ENCODE measurements at regions not wholly inside any gene's neighbourhood (a gene's known extent, or its start where the extent isn't known, plus 50 kb on each side); places are given as distances from the start of the nearest gene placed in this dataset.

DNA sequence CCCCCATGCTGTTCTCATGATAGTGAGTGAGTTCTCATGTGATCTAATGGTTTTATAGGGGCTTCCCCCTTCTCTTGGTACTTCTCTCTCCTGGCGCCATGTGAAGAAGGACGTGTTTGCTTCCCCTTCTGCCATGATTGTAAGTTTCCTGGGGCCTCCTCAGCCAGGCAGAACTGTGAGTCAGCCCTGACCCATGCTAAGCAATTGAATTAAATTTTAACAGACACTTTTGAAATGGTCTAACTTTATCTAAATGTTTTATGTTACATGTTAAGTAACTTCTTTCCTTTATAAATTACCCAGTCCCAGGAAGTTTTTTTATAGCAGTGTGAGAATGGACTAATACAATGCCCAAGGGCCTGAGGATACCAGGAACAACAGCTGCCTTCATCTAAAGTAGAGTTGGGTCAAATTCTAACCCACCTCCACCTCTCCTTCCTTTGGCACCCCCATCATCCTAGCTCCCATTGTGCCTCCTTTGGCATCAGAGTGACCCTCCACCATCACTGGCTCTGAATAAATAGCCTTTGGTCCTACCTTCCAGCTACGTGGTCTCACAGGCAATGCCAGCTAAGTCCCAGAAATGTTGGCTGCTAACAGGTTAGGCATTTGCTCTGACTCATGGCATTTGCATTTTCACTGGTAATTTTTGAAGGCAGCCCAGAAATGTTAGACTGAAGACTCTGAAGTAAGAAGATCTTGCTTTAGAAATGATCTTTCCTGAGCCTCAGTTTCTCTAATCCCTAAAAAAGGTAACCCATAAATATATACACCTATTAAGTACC lies 182.1 kb downstream of the MOSPD2 start:
- in situ Hi-C loops (cut with MboI; ENCODE audit: low sequenced_read_pairs, unreplicated experiment), result no loop called here

DNA sequence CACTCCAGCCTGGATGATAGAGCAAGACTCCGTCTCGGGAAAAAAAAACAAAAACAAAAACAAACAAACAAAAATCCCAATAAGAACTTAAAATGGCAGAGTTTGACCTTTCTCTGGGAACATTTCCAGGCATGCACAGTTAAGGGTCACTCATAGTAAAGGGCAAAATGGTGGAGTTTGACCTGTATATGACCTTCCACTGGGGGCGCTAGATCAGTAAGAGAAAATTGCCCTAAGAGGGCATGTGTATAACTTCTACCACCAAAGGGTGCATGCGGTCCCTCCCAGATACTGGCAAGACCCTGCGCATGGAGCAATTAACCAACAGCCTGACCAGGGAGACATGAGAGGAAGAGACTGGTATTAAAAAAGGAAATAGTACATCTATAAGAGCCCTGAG lies 177.2 kb downstream of the MOSPD2 start:
- in situ Hi-C loops (cut with MboI; ENCODE audit: low sequenced_read_pairs, unreplicated experiment), result no loop called here
- TF ChIP-seq, protein P1, sequence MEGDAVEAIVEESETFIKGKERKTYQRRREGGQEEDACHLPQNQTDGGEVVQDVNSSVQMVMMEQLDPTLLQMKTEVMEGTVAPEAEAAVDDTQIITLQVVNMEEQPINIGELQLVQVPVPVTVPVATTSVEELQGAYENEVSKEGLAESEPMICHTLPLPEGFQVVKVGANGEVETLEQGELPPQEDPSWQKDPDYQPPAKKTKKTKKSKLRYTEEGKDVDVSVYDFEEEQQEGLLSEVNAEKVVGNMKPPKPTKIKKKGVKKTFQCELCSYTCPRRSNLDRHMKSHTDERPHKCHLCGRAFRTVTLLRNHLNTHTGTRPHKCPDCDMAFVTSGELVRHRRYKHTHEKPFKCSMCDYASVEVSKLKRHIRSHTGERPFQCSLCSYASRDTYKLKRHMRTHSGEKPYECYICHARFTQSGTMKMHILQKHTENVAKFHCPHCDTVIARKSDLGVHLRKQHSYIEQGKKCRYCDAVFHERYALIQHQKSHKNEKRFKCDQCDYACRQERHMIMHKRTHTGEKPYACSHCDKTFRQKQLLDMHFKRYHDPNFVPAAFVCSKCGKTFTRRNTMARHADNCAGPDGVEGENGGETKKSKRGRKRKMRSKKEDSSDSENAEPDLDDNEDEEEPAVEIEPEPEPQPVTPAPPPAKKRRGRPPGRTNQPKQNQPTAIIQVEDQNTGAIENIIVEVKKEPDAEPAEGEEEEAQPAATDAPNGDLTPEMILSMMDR (IDR thresholded peaks at IDR 0.05; ENCODE audit: borderline replicate concordance, control extremely low read depth, extremely low read depth, insufficient read depth, missing control alignments), result no peak
- DNase-seq (ENCODE audit: low spot score), result no peak

More for the DNA sequence above, 182.1 kb downstream of the MOSPD2 start:
- TF ChIP-seq, protein P1 (IDR thresholded peaks at IDR 0.05; ENCODE audit: borderline replicate concordance, control extremely low read depth, extremely low read depth, insufficient read depth, missing control alignments), result no peak
- DNase-seq (ENCODE audit: low spot score), result no peak

DNA sequence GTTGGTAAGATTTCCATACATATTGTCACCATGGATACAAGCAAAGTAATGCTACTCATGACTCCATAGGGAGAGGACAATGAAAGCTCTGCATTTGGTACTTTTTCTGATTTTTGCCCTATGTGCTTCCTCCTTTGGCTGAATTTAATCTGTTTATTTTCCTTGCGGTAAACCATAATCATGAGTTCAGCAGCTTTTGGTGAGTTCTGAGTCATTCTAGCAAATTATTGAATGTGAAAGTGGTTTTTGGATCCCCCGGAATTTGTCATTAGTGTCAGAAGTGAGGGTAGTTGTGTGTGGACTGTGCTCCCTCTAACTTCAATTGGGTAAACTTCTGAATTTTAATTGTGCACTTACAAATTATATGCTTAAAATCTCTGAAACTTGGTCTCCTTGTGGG lies 170.3 kb downstream of the MOSPD2 start:
- peak; percentile 8 for DNase-seq (ENCODE audit: low spot score)
- in situ Hi-C loops (cut with MboI; ENCODE audit: low sequenced_read_pairs, unreplicated experiment), result no loop called here
- TF ChIP-seq, protein P1 (IDR thresholded peaks at IDR 0.05; ENCODE audit: borderline replicate concordance, control extremely low read depth, extremely low read depth, insufficient read depth, missing control alignments), result no peak

DNA sequence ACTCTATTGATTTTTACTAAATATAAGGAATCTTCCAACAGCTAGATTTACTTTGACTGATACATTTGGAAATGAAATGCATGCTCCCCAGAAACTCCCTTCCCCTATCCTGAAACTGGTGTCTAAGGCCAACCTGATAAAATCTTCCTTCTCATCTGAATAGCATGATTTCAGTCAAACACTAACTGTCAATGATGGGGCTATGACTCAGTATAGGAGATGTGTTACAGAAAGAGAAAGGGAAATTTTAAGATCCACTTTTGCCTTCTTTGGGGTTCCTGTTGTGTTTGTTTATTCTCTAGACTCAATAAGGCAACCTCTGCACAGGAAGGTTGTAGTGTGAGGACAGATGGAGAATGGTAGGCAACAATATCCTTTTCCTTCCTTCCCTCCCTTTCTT lies 160.7 kb downstream of the MOSPD2 start:
- in situ Hi-C loops (cut with MboI; ENCODE audit: low sequenced_read_pairs, unreplicated experiment), result no loop called here
- TF ChIP-seq, protein P1 (IDR thresholded peaks at IDR 0.05; ENCODE audit: borderline replicate concordance, control extremely low read depth, extremely low read depth, insufficient read depth, missing control alignments), result no peak
- DNase-seq (ENCODE audit: low spot score), result no peak

DNA sequence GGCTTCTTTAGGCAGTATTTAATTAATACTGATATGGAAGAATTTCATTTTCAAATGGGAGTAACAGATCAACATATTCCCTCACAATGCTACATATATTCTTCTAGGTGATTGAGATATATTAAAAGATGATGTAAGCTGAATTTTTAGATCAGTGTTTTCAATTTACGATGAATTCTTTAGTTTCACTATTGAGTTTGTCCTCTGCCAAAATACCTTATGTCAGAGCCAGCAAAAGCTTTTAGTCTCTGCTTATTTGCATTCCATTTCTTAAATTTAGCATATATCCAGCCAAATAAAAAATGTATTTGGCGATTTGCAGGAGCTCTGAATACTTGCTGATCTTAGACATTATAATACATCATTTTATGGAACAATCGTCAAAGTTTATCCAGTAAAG lies 144.3 kb downstream of the MOSPD2 start:
- TF ChIP-seq, protein P1 (IDR thresholded peaks at IDR 0.05; ENCODE audit: borderline replicate concordance, control extremely low read depth, extremely low read depth, insufficient read depth, missing control alignments), result no peak
- no peak for DNase-seq (ENCODE audit: low spot score)
- in situ Hi-C loops (cut with MboI; ENCODE audit: low sequenced_read_pairs, unreplicated experiment), result no loop called here

DNA sequence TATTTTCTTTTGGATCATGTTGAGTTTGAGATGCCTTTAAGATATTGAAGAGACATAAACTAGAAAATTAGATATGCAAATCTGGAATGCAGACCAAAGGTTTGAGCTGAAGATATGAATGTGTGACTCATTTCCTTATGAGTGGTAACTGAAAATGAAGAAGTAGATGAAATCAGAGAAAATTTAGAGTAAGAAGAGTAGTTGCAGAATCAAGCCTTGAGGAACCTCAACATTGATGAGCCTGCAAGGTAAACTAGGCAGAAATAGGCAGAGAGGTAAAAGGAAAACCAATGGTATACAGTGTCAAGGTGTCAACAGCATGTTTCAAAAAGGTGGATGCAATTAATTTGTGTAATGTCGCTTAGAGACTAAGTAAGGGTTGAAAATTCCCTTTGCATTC lies 142.8 kb downstream of the MOSPD2 start:
- in situ Hi-C loops (cut with MboI; ENCODE audit: low sequenced_read_pairs, unreplicated experiment), result no loop called here
- TF ChIP-seq, protein P1 (IDR thresholded peaks at IDR 0.05; ENCODE audit: borderline replicate concordance, control extremely low read depth, extremely low read depth, insufficient read depth, missing control alignments), result no peak
- DNase-seq (ENCODE audit: low spot score), result no peak

Measured in GM13976 (cell line).